K562 (cell line): ENCODE measurements at regions not wholly inside any gene's neighbourhood (a gene's known extent, or its start where the extent isn't known, plus 50 kb on each side); places are given as distances from the start of the nearest gene placed in this dataset.

Source experiments
- ATAC-seq: fragments of 200-7000 bp; cut with Tn5 transposase; 3 replicates; pipeline ENCODE4 v1.9.1; 2020; ENCODE audit warnings: moderate library complexity
- BruUV-seq: library from RNA; stranded (reverse); fragments of 400-500 nt; replicated peaks from 2 replicates; lab custom pipeline; 2021; lab: Mats Ljungman, UMichigan
- CTCF ChIA-PET: fragments of 300-600 bp; formaldehyde crosslinking; extraction: SDS; loops from one replicate; lab custom pipeline; 2021; ENCODE audit warnings: low intra/inter-chr PET ratio; lab: Yijun Ruan, JAX
- POLR2A ChIA-PET: fragments of 300-600, 350-650 bp; sonication (Branson Sonifier 250); formaldehyde crosslinking; extraction: SDS; loops from one replicate; lab custom pipeline; 2021; ENCODE audit warnings: antibody characterized with exemption, inconsistent platforms; lab: Yijun Ruan, JAX
- DNase-seq, 4 experiments: peaks; one replicate each; pipeline versions ENCODE4 v3.0.0 to v3.0.0-alpha.2; 2011 to 2018; ENCODE audit warnings: low spot score in 3 of 4, mixed read lengths in 3 of 4; ENCODE audit errors: extremely low read depth in 1 of 4
- FAIRE-seq: peaks from 2 replicates; lab custom pipeline; 2011; peaks lifted over from hg19 to GRCh38; lab: Jason Lieb, UNC
- H2AFZ ChIP-seq: 2 replicates; pipeline ENCODE4 v1.6.0; 2011; ENCODE audit warnings: low read depth, low read length, control low read depth, inconsistent platforms
- H3K27ac ChIP-seq: fragments of 200-600 bp; 3 replicates; pipeline ENCODE4 v1.8.0; 2011; ENCODE audit warnings: low read depth, mild to moderate bottlenecking, control low read depth, inconsistent platforms, low read length, moderate library complexity, mixed read lengths; ENCODE audit errors: extremely low read depth
- H3K27me3 ChIP-seq, 2 experiments: fragments of 300-600 bp in 1 of 2; 2 replicates in 1 of 2; 3 replicates in 1 of 2; pipeline versions ENCODE4 v1.6.0 to v1.8.0; 2011; ENCODE audit warnings: inconsistent platforms in 2 of 2, low read length in 2 of 2, mild to moderate bottlenecking in 1 of 2, mixed read lengths in 1 of 2, moderate library complexity in 1 of 2; ENCODE audit not compliant: control insufficient read depth in 2 of 2, insufficient read depth in 2 of 2
- H3K36me3 ChIP-seq: fragments of 300-600 bp; 3 replicates; pipeline ENCODE4 v1.8.0; 2011; ENCODE audit warnings: mild to moderate bottlenecking, low read length, inconsistent platforms; ENCODE audit not compliant: control insufficient read depth, insufficient read depth
- H3K4me1 ChIP-seq, 2 experiments: fragments of 200-600 bp in 1 of 2; replicated peaks in 1 of 2; 2 replicates in 1 of 2; 3 replicates in 1 of 2; pipeline versions ENCODE4 v1.5.1 to v1.8.0; 2011; ENCODE audit warnings: inconsistent platforms in 2 of 2, low read length in 2 of 2, mild to moderate bottlenecking in 1 of 2, mixed read lengths in 1 of 2, moderate library complexity in 1 of 2; ENCODE audit not compliant: control insufficient read depth in 2 of 2, insufficient read depth in 2 of 2
- H3K4me2 ChIP-seq: 2 replicates; pipeline ENCODE4 v1.6.1; 2011; ENCODE audit warnings: low read length, control low read depth, inconsistent platforms, mixed read lengths; ENCODE audit not compliant: insufficient read depth
- H3K4me3 ChIP-seq: fragments of 200-600 bp; sonication (generic), shearing (Covaris generic); 2 replicates; pipeline ENCODE4 v1.5.1; 2016; ENCODE audit warnings: control low read depth, inconsistent platforms
- H3K79me2 ChIP-seq: fragments of 200-600 bp; 3 replicates; pipeline ENCODE4 v1.8.0; 2011; ENCODE audit warnings: low read length, inconsistent platforms; ENCODE audit not compliant: control insufficient read depth, insufficient read depth
- H3K9ac ChIP-seq, 2 experiments: 2 replicates each; pipeline versions ENCODE4 v1.6.0 to v1.6.1; 2011; ENCODE audit warnings: low read depth in 2 of 2, low read length in 2 of 2, control low read depth in 1 of 2, inconsistent platforms in 1 of 2, mild to moderate bottlenecking in 1 of 2, mixed read lengths in 1 of 2; ENCODE audit not compliant: insufficient read depth in 1 of 2
- H3K9me1 ChIP-seq: one replicate; pipeline ENCODE4 v1.6.0; 2011; ENCODE audit warnings: inconsistent platforms, mild to moderate bottlenecking, low read length, moderate library complexity; ENCODE audit not compliant: control insufficient read depth, insufficient read depth
- H3K9me3 ChIP-seq: replicated peaks from 2 replicates; pipeline ENCODE4 v1.5.1; 2011; ENCODE audit warnings: low read depth, low read length, inconsistent platforms; ENCODE audit not compliant: control insufficient read depth, insufficient read depth
- H4K20me1 ChIP-seq: replicated peaks from 2 replicates; pipeline ENCODE4 v1.6.1; 2011; ENCODE audit warnings: low read length, inconsistent platforms, mixed read lengths; ENCODE audit not compliant: control insufficient read depth, insufficient read depth
- BCLAF1 ChIP-seq, 2 experiments: fragments of 450-650 bp in 1 of 2; IDR thresholded peaks; 2 replicates each; pipeline ENCODE4 v1.6.1; 2011 to 2017; ENCODE audit warnings: low read depth in 2 of 2, antibody characterized with exemption in 1 of 2, borderline replicate concordance in 1 of 2, low read length in 1 of 2, mild to moderate bottlenecking in 1 of 2, mixed read lengths in 1 of 2; ENCODE audit not compliant: control insufficient read depth in 1 of 2
- CHD1 ChIP-seq: fragments of 200-600 bp; sonication (generic); IDR thresholded peaks from one replicate; pipeline ENCODE4 v1.6.1; 2012; ENCODE audit warnings: mild to moderate bottlenecking, moderate library complexity, low read length, inconsistent platforms
- CHD2 ChIP-seq: IDR thresholded peaks from 2 replicates; pipeline ENCODE4 v1.6.1; 2011; ENCODE audit warnings: low read depth, low read length
- CTCF ChIP-seq, 3 experiments: IDR thresholded peaks in 2 of 3; conservative IDR thresholded peaks in 1 of 3; 2 replicates each; pipeline ENCODE4 v1.5.1; 2011 to 2012; ENCODE audit warnings: low read length in 3 of 3, mild to moderate bottlenecking in 3 of 3, control low read depth in 2 of 3, improper control_type of control experiment in 1 of 3, inconsistent platforms in 1 of 3, low read depth in 1 of 3, mixed read lengths in 1 of 3, moderate library complexity in 1 of 3; ENCODE audit not compliant: insufficient read depth in 2 of 3
- HSF4 ChIP-seq: fragments of 250-450 bp; sonication (Bioruptor Pico); IDR thresholded peaks from 2 replicates; pipeline ENCODE4 v2.1.2; 2022; ENCODE audit warnings: mild to moderate bottlenecking, moderate library complexity, borderline replicate concordance
- MAFG ChIP-seq: fragments of 450-650 bp; conservative IDR thresholded peaks from 2 replicates; pipeline ENCODE4 v1.6.1; 2016; ENCODE audit warnings: missing genetic modification characterization, missing compliant biosample characterization
- STAT5B ChIP-seq: fragments of 250-450 bp; sonication (Bioruptor Pico); IDR thresholded peaks from 2 replicates; pipeline ENCODE4 v1.8.0; 2021; ENCODE audit warnings: mild to moderate bottlenecking, inconsistent platforms
- ZHX1 ChIP-seq: fragments of 150-350 bp; conservative IDR thresholded peaks from 2 replicates; pipeline ENCODE4 v1.6.1; 2014; ENCODE audit warnings: low read length
- ZNF668 ChIP-seq: fragments of 250-450 bp; sonication (Bioruptor Pico); IDR thresholded peaks from 2 replicates; pipeline ENCODE4 v1.8.0; 2022; ENCODE audit warnings: mild to moderate bottlenecking, inconsistent platforms
- WGBS: fragments of 100-300 bp; shearing (Covaris generic); methylation state at CpG from one replicate; pipeline ENCODE4 v1.1.6; 2016; ENCODE audit warnings: low coverage, mixed read lengths; ENCODE audit not compliant: insufficient coverage; ENCODE audit errors: missing lambda C conversion rate; 5-methylcytosine and 5-hydroxymethylcytosine counted together
- in situ Hi-C: fragments of 300-500 bp; cut with MboI; formaldehyde crosslinking; loops from 4 replicates; pipeline ENCODE4 v1.15.0; 2018; ENCODE audit warnings: inconsistent platforms, mixed read lengths
- intact Hi-C: fragments of 100-400 bp; cut with micrococcal nuclease; formaldehyde crosslinking; loops from 2 replicates; pipeline ENCODE4 v1.14.2; 2022

GRCh38 chr11:112732031-112732430 is 229.2 kb upstream of the NCAM1 start:
- no peaks in the 10 kb centered on the region for H3K36me3 ChIP-seq
- no peak overlapping the region for H3K27ac ChIP-seq
- 0% methylated on average over 4 of the region's 4 CpGs for WGBS

More at GRCh38 chr11:112732031-112732430, 229.2 kb upstream of the NCAM1 start:
- no peak overlapping the region for H3K9ac ChIP-seq
- no peaks in the 10 kb centered on the region for H3K4me1 ChIP-seq
- H3K9me3 ChIP-seq: no peaks in the 10 kb centered on the region
- H3K27me3 ChIP-seq: no peaks in the 10 kb centered on the region
- no peaks in the 10 kb centered on the region for H3K9me1 ChIP-seq
- H3K79me2 ChIP-seq: no peaks in the 10 kb centered on the region
- ATAC-seq (no peak), FAIRE-seq (no peak)
- no peak overlapping the region for H3K4me2 ChIP-seq
- in situ Hi-C loops: no loop called here
- TF ChIP-seq CHD2 (no peak), CTCF (IDR thresholded peaks at IDR 0.05 in 2 of 3, conservative IDR thresholded peaks at IDR 0.05 in 1 of 3; ENCODE audit: insufficient read depth in 2 of 3, low read depth in 1 of 3, low read length in 3 of 3) (no peak), ZHX1 (no peak), CHD1 (no peak), HSF4 (CRISPR knock-in tag) (no peak), BCLAF1 (IDR thresholded peaks at IDR 0.05; ENCODE audit: borderline replicate concordance in 1 of 2, control insufficient read depth in 1 of 2, low read depth in 2 of 2, low read length in 1 of 2) (no peak), ZNF668 (CRISPR knock-in tag) (no peak), STAT5B (CRISPR knock-in tag) (no peak), MAFG (tag) (no peak)
- TF ChIP-seq, all 486 proteins: peak for 0
- CTCF ChIA-PET: no interaction called here
- intact Hi-C loops: no loop called here
- POLR2A ChIA-PET: interaction anchor here (0.6 kb wide), 1 partner anchor 100 kb away, joined by 4 read pairs; no protein-coding TSS in a partner anchor
- H2AFZ ChIP-seq: no peak overlapping the region
- no peak overlapping the region for H3K4me3 ChIP-seq
- no TSS peak for BruUV-seq
- DNase-seq: no peak
- no peaks in the 10 kb centered on the region for H4K20me1 ChIP-seq
